H9 (cell line): ENCODE measurements at regions not wholly inside any gene's neighbourhood (a gene's known extent, or its start where the extent isn't known, plus 50 kb on each side); places are given as distances from the start of the nearest gene placed in this dataset.

Experiments used
- DNase-seq: peaks from one replicate; pipeline ENCODE4 v3.0.0-alpha.2; 2017
- H2AFZ ChIP-seq: one replicate; pipeline ENCODE4 v1.6.1; 2013; ENCODE audit warnings: mild to moderate bottlenecking, low read length, control low read depth, moderate library complexity
- H2AK5ac ChIP-seq: 2 replicates; pipeline ENCODE4 v1.6.1; 2013; ENCODE audit warnings: low read length, control low read depth, mixed read lengths; ENCODE audit not compliant: insufficient read length
- H2BK120ac ChIP-seq: one replicate; pipeline ENCODE4 v1.6.1; 2013; ENCODE audit warnings: low read depth, mild to moderate bottlenecking, low read length, control low read depth, inconsistent platforms; ENCODE audit not compliant: poor library complexity, severe bottlenecking
- H2BK12ac ChIP-seq: 2 replicates; pipeline ENCODE4 v1.6.1; 2013; ENCODE audit warnings: low read length, control low read depth, mixed read lengths, low read depth; ENCODE audit not compliant: insufficient read length
- H2BK15ac ChIP-seq: 2 replicates; pipeline ENCODE4 v1.6.1; 2013; ENCODE audit warnings: low read depth, low read length, control low read depth
- H2BK20ac ChIP-seq: one replicate; pipeline ENCODE4 v1.6.1; 2013; ENCODE audit warnings: low read depth, mild to moderate bottlenecking, low read length, control low read depth, inconsistent platforms; ENCODE audit not compliant: poor library complexity, severe bottlenecking
- H2BK5ac ChIP-seq: 2 replicates; pipeline ENCODE4 v1.6.1; 2013; ENCODE audit warnings: low read length, control low read depth, mixed read lengths; ENCODE audit not compliant: insufficient read length
- H3K14ac ChIP-seq: 2 replicates; pipeline ENCODE4 v1.6.1; 2013; ENCODE audit warnings: low read length, control low read depth; ENCODE audit not compliant: insufficient read depth
- H3K18ac ChIP-seq: 2 replicates; pipeline ENCODE4 v1.6.1; 2013; ENCODE audit warnings: low read depth, mild to moderate bottlenecking, mixed read lengths, low read length, control low read depth; ENCODE audit not compliant: insufficient read length
- H3K23ac ChIP-seq: 2 replicates; pipeline ENCODE4 v1.6.1; 2013; ENCODE audit warnings: low read length, control low read depth, mixed read lengths, low read depth; ENCODE audit not compliant: insufficient read length
- H3K23me2 ChIP-seq: 2 replicates; pipeline ENCODE4 v1.6.1; 2013; ENCODE audit warnings: low read depth, mild to moderate bottlenecking, mixed read lengths, low read length, control low read depth; ENCODE audit not compliant: insufficient read length, poor library complexity, severe bottlenecking
- H3K27ac ChIP-seq: 2 replicates; pipeline ENCODE4 v1.5.1; 2013; ENCODE audit warnings: low read length, control low read depth, mixed read lengths, low read depth; ENCODE audit not compliant: insufficient read length
- H3K27me3 ChIP-seq: 2 replicates; pipeline ENCODE4 v1.6.1; 2013; ENCODE audit warnings: low read length, control low read depth, inconsistent platforms; ENCODE audit not compliant: insufficient read depth
- H3K4ac ChIP-seq: 2 replicates; pipeline ENCODE4 v1.6.1; 2013; ENCODE audit warnings: low read depth, mild to moderate bottlenecking, control low read depth, inconsistent platforms, low read length, moderate library complexity
- H3K4me1 ChIP-seq: 2 replicates; pipeline ENCODE4 v1.6.1; 2013; ENCODE audit warnings: low read length, control low read depth, inconsistent platforms; ENCODE audit not compliant: insufficient read depth
- H3K4me2 ChIP-seq: 2 replicates; pipeline ENCODE4 v1.6.1; 2013; ENCODE audit warnings: low read length, control low read depth, mixed read lengths; ENCODE audit not compliant: insufficient read length, insufficient read depth
- H3K56ac ChIP-seq: 2 replicates; pipeline ENCODE4 v1.6.1; 2013; ENCODE audit warnings: low read depth, mild to moderate bottlenecking, mixed read lengths, low read length, control low read depth; ENCODE audit not compliant: insufficient read length
- H3K79me1 ChIP-seq: 2 replicates; pipeline ENCODE4 v1.6.1; 2013; ENCODE audit warnings: low read depth, mild to moderate bottlenecking, moderate library complexity, low read length, control low read depth, inconsistent platforms; ENCODE audit not compliant: insufficient read depth, poor library complexity, severe bottlenecking
- H3K79me2 ChIP-seq: 2 replicates; pipeline ENCODE4 v1.6.1; 2013; ENCODE audit warnings: low read length, control low read depth, inconsistent platforms; ENCODE audit not compliant: insufficient read depth
- H3K9ac ChIP-seq: 2 replicates; pipeline ENCODE4 v1.6.1; 2013; ENCODE audit warnings: low read length, control low read depth, mixed read lengths; ENCODE audit not compliant: insufficient read length; ENCODE audit errors: extremely low read depth
- H3K9me3 ChIP-seq: one replicate; pipeline ENCODE4 v1.6.1; 2013; ENCODE audit warnings: low read depth, low read length, inconsistent platforms; ENCODE audit not compliant: control insufficient read depth
- H3T11ph ChIP-seq: one replicate; pipeline ENCODE4 v1.6.1; 2013; ENCODE audit warnings: mild to moderate bottlenecking, low read length, control low read depth, inconsistent platforms
- H4K20me1 ChIP-seq: one replicate; pipeline ENCODE4 v1.6.1; 2013; ENCODE audit not compliant: control insufficient read depth, insufficient read length, insufficient read depth
- H4K5ac ChIP-seq: 2 replicates; pipeline ENCODE4 v1.6.1; 2013; ENCODE audit warnings: low read depth, mild to moderate bottlenecking, mixed read lengths, low read length, control low read depth; ENCODE audit not compliant: insufficient read length
- H4K8ac ChIP-seq: replicated peaks from 2 replicates; pipeline ENCODE4 v1.6.1; 2013; ENCODE audit warnings: low read length, control low read depth, mixed read lengths, low read depth; ENCODE audit not compliant: insufficient read length
- H4K91ac ChIP-seq: 2 replicates; pipeline ENCODE4 v1.6.1; 2013; ENCODE audit warnings: low read depth, mild to moderate bottlenecking, moderate library complexity, mixed read lengths, low read length, control low read depth; ENCODE audit not compliant: insufficient read length
- H3K27ac Mint-ChIP-seq, 3 experiments: 2 replicates in 2 of 3; 3 replicates in 1 of 3; pipeline ENCODE4 v1.8.0; 2020 to 2021; ENCODE audit warnings: mixed read lengths in 3 of 3, mild to moderate bottlenecking in 1 of 3, moderate library complexity in 1 of 3
- H3K27me3 Mint-ChIP-seq: 2 replicates; pipeline ENCODE4 v1.8.0; 2021; ENCODE audit warnings: low read depth, mild to moderate bottlenecking, moderate library complexity, mixed read lengths
- H3K36me3 Mint-ChIP-seq, 3 experiments: 2 replicates in 2 of 3; 3 replicates in 1 of 3; pipeline ENCODE4 v1.8.0; 2020 to 2021; ENCODE audit warnings: low read depth in 3 of 3, mixed read lengths in 3 of 3; ENCODE audit not compliant: insufficient read depth in 1 of 3
- H3K4me1 Mint-ChIP-seq, 2 experiments: 2 replicates each; pipeline ENCODE4 v1.8.0; 2020; ENCODE audit warnings: mixed read lengths in 2 of 2
- H3K4me3 Mint-ChIP-seq, 2 experiments: 2 replicates in 1 of 2; 3 replicates in 1 of 2; pipeline ENCODE4 v1.8.0; 2020 to 2021; ENCODE audit warnings: mild to moderate bottlenecking in 2 of 2, mixed read lengths in 2 of 2, moderate library complexity in 1 of 2
- H3K9me3 Mint-ChIP-seq, 2 experiments: 2 replicates in 1 of 2; 3 replicates in 1 of 2; pipeline ENCODE4 v1.8.0; 2020; ENCODE audit warnings: mild to moderate bottlenecking in 2 of 2, mixed read lengths in 2 of 2, moderate library complexity in 1 of 2
- WGBS: extraction: QIAGEN DNeasy Blood & Tissue Kit; methylation state at CpG from one replicate; pipeline ENCODE4 v1.1.7; 2013; ENCODE audit warnings: missing lambda C conversion rate, low lambda C conversion rate, mixed read lengths; ENCODE audit not compliant: insufficient read length; ENCODE audit errors: extremely low coverage; 5-methylcytosine and 5-hydroxymethylcytosine counted together
- TF ChIP-seq, protein P1 (sequence below): fragments of 200-600 bp; sonication (generic); conservative IDR thresholded peaks from 3 replicates; pipeline ENCODE4 v1.8.0; 2021; ENCODE audit warnings: antibody characterized with exemption, mild to moderate bottlenecking

DNA sequence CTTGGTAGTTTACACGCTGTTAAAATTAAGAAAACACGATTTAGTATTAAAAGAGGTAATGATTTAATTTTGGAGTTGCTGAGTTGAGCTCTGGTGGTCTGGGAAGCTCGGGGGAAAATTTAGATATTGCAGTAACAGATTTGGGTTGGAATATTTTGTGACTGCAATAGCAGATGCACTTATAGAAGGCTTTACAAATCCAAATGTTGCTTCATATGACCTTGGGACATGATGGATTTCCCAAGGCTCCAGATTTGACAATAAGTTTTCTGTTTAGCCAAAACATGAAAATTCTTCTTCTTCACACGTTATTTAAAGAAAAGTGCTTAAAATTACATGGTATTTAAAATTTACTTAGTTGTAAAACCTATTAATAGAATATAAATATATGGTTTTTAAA lies 302.0 kb downstream of the SPRY1 start:
- Histone ChIP-seq H3K23me2 (no peaks in the 10 kb centered on the region), H2BK15ac (no peak overlapping the region), H4K8ac (no peak overlapping the region), H2AK5ac (no peak overlapping the region), H3K56ac (no peak overlapping the region), H3K4me2 (no peak overlapping the region), H2BK12ac (no peak overlapping the region), H3K79me1 (no peaks in the 10 kb centered on the region), H3K79me2 (no peaks in the 10 kb centered on the region), H4K5ac (no peak overlapping the region), H3K4me1 (no peaks in the 10 kb centered on the region), H2AFZ (no peak overlapping the region), H4K20me1 (no peaks in the 10 kb centered on the region), H4K91ac (no peak overlapping the region), H3T11ph (no peak overlapping the region), H3K14ac (no peak overlapping the region), H2BK20ac (no peak overlapping the region), H2BK5ac (no peak overlapping the region), H3K4ac (no peak overlapping the region), H3K27ac (no peak overlapping the region), H3K9ac (no peak overlapping the region), H3K23ac (no peak overlapping the region), H3K9me3 (no peaks in the 10 kb centered on the region), H2BK120ac (no peak overlapping the region), H3K27me3 (no peaks in the 10 kb centered on the region), H3K18ac (no peak overlapping the region)
- Mint-ChIP-seq H3K4me3 (no peak overlapping the region), H3K4me1 (no peaks in the 10 kb centered on the region), H3K9me3 (peaks cover 2 to 4% of the 10 kb centered on the region in 2 experiments; a peak in 2 of 5 replicates), H3K36me3 (peaks cover 2 to 6% (median 3%) of the 10 kb centered on the region in 3 experiments; a peak in 3 of 7 replicates), H3K27ac (no peak overlapping the region), H3K27me3 (no peaks in the 10 kb centered on the region)
- TF ChIP-seq, protein P1, sequence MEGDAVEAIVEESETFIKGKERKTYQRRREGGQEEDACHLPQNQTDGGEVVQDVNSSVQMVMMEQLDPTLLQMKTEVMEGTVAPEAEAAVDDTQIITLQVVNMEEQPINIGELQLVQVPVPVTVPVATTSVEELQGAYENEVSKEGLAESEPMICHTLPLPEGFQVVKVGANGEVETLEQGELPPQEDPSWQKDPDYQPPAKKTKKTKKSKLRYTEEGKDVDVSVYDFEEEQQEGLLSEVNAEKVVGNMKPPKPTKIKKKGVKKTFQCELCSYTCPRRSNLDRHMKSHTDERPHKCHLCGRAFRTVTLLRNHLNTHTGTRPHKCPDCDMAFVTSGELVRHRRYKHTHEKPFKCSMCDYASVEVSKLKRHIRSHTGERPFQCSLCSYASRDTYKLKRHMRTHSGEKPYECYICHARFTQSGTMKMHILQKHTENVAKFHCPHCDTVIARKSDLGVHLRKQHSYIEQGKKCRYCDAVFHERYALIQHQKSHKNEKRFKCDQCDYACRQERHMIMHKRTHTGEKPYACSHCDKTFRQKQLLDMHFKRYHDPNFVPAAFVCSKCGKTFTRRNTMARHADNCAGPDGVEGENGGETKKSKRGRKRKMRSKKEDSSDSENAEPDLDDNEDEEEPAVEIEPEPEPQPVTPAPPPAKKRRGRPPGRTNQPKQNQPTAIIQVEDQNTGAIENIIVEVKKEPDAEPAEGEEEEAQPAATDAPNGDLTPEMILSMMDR = no peak
- WGBS = 100% methylated on average over 2 of the region's 4 CpGs
- DNase-seq = no peak
